ENCODE measurements at regions not wholly inside any gene's neighbourhood (a gene's known extent, or its start where the extent isn't known, plus 50 kb on each side); places are given as distances from the start of the nearest gene placed in this dataset.

GRCh38 chr16:85385463-85386331 lies 227.4 kb upstream of the GSE1 start (continued):
- no peak for TF ChIP-seq RBM39 (IDR thresholded peaks at IDR 0.05; ENCODE audit: low read depth, low read length, poor library complexity, severe bottlenecking)
- peak; percentile 63; the same call in 1 of the 2 replicates for TF ChIP-seq MYC (CRISPR knock-in tag; IDR thresholded peaks at IDR 0.05; ENCODE audit: borderline replicate concordance)
- no peak for TF ChIP-seq ETS1 (CRISPR knock-in tag; IDR thresholded peaks at IDR 0.05)
- no peak for TF ChIP-seq TEAD3 (CRISPR knock-in tag; optimal IDR thresholded peaks at IDR 0.05; ENCODE audit: borderline replicate concordance)
- no peak for TF ChIP-seq ZNF549 (CRISPR knock-in tag; IDR thresholded peaks at IDR 0.05)
- TF ChIP-seq ZNF770 (CRISPR knock-in tag; IDR thresholded peaks at IDR 0.05): no peak
- no peak for TF ChIP-seq TBX3 (IDR thresholded peaks at IDR 0.05; ENCODE audit: borderline replicate concordance)
- TF ChIP-seq HCFC1 (IDR thresholded peaks at IDR 0.05; ENCODE audit: low read depth, low read length): no peak
- no peak for TF ChIP-seq GTF2F1 (IDR thresholded peaks at IDR 0.05; ENCODE audit: low read length)
- 0 out of 2 replicates have a peak, but pooled peaks have one; percentile 38 for TF ChIP-seq ZNF484 (CRISPR knock-in tag; IDR thresholded peaks at IDR 0.05; ENCODE audit: borderline replicate concordance, low read depth)
- TF ChIP-seq HDAC6 (IDR thresholded peaks at IDR 0.05; ENCODE audit: low read depth, low read length): no peak
- TF ChIP-seq ATF1 (CRISPR knock-in tag; IDR thresholded peaks at IDR 0.05): no peak
- no peak for TF ChIP-seq ZBTB33 (CRISPR knock-in tag; IDR thresholded peaks at IDR 0.05)
- no peak for TF ChIP-seq ZNF850 (CRISPR knock-in tag; conservative IDR thresholded peaks at IDR 0.05)
- no peak for TF ChIP-seq ZNF761 (CRISPR knock-in tag; conservative IDR thresholded peaks at IDR 0.05)
- TF ChIP-seq ZNF496 (CRISPR knock-in tag; IDR thresholded peaks at IDR 0.05; ENCODE audit: insufficient replicate concordance): no peak
- TF ChIP-seq PRMT3 (CRISPR knock-in tag; IDR thresholded peaks at IDR 0.05; ENCODE audit: borderline replicate concordance, low read depth): no peak
- no peak for TF ChIP-seq RBFOX2 (IDR thresholded peaks at IDR 0.05; ENCODE audit: low read depth, low read length)
- peak; percentile 52; the same call in 1 of the 2 replicates for TF ChIP-seq PHF21A (CRISPR knock-in tag; IDR thresholded peaks at IDR 0.05)
- TF ChIP-seq GPN1 (CRISPR knock-in tag; IDR thresholded peaks at IDR 0.05; ENCODE audit: borderline replicate concordance): no peak
- TF ChIP-seq DR1 (CRISPR knock-in tag; IDR thresholded peaks at IDR 0.05): no peak; the same call in 1 of the 2 replicates
- TF ChIP-seq PLRG1 (conservative IDR thresholded peaks at IDR 0.05): no peak
- TF ChIP-seq CTCF (CRISPR knock-in tag; IDR thresholded peaks at IDR 0.05): peak; percentile 37
- no peak for TF ChIP-seq SCMH1 (CRISPR knock-in tag; IDR thresholded peaks at IDR 0.05; ENCODE audit: borderline replicate concordance)
